Loucy (cell line): ENCODE measurements at regions not wholly inside any gene's neighbourhood (a gene's known extent, or its start where the extent isn't known, plus 50 kb on each side); places are given as distances from the start of the nearest gene placed in this dataset.

Experiments used
- H2AFZ ChIP-seq: fragments of 200-600 bp; sonication (generic); 2 replicates; pipeline ENCODE4 v1.6.0; 2016; ENCODE audit warnings: antibody characterized with exemption, mild to moderate bottlenecking, low read length, moderate library complexity
- H3F3A ChIP-seq: fragments of 200-600 bp; 2 replicates; pipeline ENCODE4 v1.6.0; 2016; ENCODE audit warnings: antibody characterized with exemption, low read depth, mild to moderate bottlenecking
- H3K27me3 ChIP-seq: fragments of 200-600 bp; sonication (generic); 2 replicates; pipeline ENCODE4 v1.6.1; 2014; ENCODE audit warnings: low read length, mild to moderate bottlenecking; ENCODE audit not compliant: insufficient read depth, poor library complexity, severe bottlenecking
- H3K36me3 ChIP-seq: fragments of 200-600 bp; sonication (generic); 2 replicates; pipeline ENCODE4 v1.6.1; 2016; ENCODE audit warnings: low read length; ENCODE audit not compliant: insufficient read depth
- H3K4me1 ChIP-seq: fragments of 200-600 bp; sonication (generic); 2 replicates; pipeline ENCODE4 v1.5.1; 2014; ENCODE audit warnings: low read length, mild to moderate bottlenecking; ENCODE audit not compliant: insufficient read depth, poor library complexity, severe bottlenecking
- H3K4me2 ChIP-seq: fragments of 200-600 bp; sonication (generic); 2 replicates; pipeline ENCODE4 v1.6.0; 2014; ENCODE audit warnings: antibody characterized with exemption, low read length, low read depth, mild to moderate bottlenecking; ENCODE audit not compliant: poor library complexity, severe bottlenecking
- H3K4me3 ChIP-seq: fragments of 200-600 bp; sonication (generic); 2 replicates; pipeline ENCODE4 v1.5.1; 2014; ENCODE audit warnings: low read length, mild to moderate bottlenecking, mixed read lengths; ENCODE audit not compliant: poor library complexity, severe bottlenecking
- H3K79me2 ChIP-seq: fragments of 200-600 bp; sonication (generic); 2 replicates; pipeline ENCODE4 v1.6.1; 2014; ENCODE audit warnings: low read length; ENCODE audit not compliant: insufficient read depth
- H3K9ac ChIP-seq: fragments of 200-600 bp; sonication (generic); 2 replicates; pipeline ENCODE4 v1.6.0; 2014; ENCODE audit warnings: mild to moderate bottlenecking, low read depth, low read length, moderate library complexity; ENCODE audit not compliant: poor library complexity, severe bottlenecking
- H3K9me2 ChIP-seq: fragments of 200-600 bp; sonication (generic); replicated peaks from 2 replicates; pipeline ENCODE4 v1.6.1; 2016; ENCODE audit warnings: low read depth, low read length, mixed read lengths
- H3K9me3 ChIP-seq: fragments of 200-600 bp; sonication (generic); 2 replicates; pipeline ENCODE4 v1.6.1; 2014; ENCODE audit warnings: mild to moderate bottlenecking, antibody characterized with exemption, low read length, low read depth; ENCODE audit not compliant: insufficient read depth
- H4K20me1 ChIP-seq: fragments of 200-600 bp; sonication (generic); 2 replicates; pipeline ENCODE4 v1.6.0; 2014; ENCODE audit warnings: antibody characterized with exemption, low read length, mild to moderate bottlenecking; ENCODE audit not compliant: insufficient read depth, poor library complexity, severe bottlenecking
- EZH2phosphoT487 ChIP-seq: fragments of 200-600 bp; IDR thresholded peaks from 2 replicates; pipeline ENCODE4 v1.6.1; 2018; ENCODE audit warnings: antibody characterized with exemption, mild to moderate bottlenecking, moderate library complexity, borderline replicate concordance
- TF ChIP-seq, protein P1 (sequence below): fragments of 200-600 bp; sonication (generic); conservative IDR thresholded peaks from 2 replicates; pipeline ENCODE4 v1.5.1; 2014; ENCODE audit warnings: mild to moderate bottlenecking, antibody characterized with exemption, low read length

GRCh38 chr18:78106946-78107345 is 857.3 kb downstream of the GALR1 start:
- Histone ChIP-seq H3K27me3 (no peaks in the 10 kb centered on the region), H3K79me2 (no peaks in the 10 kb centered on the region), H3K9me2 (no peaks in the 10 kb centered on the region), H3F3A (no peaks in the 10 kb centered on the region), H3K4me3 (no peak overlapping the region), H3K9ac (no peak overlapping the region), H4K20me1 (no peaks in the 10 kb centered on the region), H3K36me3 (no peaks in the 10 kb centered on the region), H3K4me2 (no peak overlapping the region), H3K9me3 (peaks cover 11% of the 10 kb centered on the region; the same call in 1 of the 2 replicates), H2AFZ (no peak overlapping the region), H3K4me1 (no peaks in the 10 kb centered on the region)
- TF ChIP-seq, protein P1, sequence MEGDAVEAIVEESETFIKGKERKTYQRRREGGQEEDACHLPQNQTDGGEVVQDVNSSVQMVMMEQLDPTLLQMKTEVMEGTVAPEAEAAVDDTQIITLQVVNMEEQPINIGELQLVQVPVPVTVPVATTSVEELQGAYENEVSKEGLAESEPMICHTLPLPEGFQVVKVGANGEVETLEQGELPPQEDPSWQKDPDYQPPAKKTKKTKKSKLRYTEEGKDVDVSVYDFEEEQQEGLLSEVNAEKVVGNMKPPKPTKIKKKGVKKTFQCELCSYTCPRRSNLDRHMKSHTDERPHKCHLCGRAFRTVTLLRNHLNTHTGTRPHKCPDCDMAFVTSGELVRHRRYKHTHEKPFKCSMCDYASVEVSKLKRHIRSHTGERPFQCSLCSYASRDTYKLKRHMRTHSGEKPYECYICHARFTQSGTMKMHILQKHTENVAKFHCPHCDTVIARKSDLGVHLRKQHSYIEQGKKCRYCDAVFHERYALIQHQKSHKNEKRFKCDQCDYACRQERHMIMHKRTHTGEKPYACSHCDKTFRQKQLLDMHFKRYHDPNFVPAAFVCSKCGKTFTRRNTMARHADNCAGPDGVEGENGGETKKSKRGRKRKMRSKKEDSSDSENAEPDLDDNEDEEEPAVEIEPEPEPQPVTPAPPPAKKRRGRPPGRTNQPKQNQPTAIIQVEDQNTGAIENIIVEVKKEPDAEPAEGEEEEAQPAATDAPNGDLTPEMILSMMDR, result no peak
- no peak for TF ChIP-seq EZH2phosphoT487

DNA sequence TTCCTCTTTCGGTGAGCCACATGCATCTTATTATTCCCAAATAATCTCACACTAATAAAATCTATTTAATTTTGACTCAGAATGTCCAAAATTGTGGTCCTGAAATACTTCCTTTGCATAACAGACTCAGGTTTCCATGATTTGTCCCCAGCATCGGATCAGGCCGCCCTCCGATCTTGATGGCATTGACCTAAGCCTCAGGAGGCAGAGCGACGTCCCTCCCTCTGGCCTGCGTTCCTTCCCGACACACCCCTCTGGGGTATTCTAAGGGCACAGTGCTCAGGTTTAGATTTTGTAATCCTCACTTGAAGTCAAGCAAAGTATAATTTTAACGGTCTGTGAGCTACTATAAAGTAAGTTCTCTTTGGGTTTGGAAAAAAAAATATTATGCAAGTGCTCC is 857.7 kb downstream of the GALR1 start:
- no peak overlapping the region for H2AFZ ChIP-seq
- no peaks in the 10 kb centered on the region for H3K4me1 ChIP-seq
- no peaks in the 10 kb centered on the region for H4K20me1 ChIP-seq
- no peaks in the 10 kb centered on the region for H3F3A ChIP-seq
- H3K4me2 ChIP-seq, result no peak overlapping the region
- H3K79me2 ChIP-seq, result no peaks in the 10 kb centered on the region
- no peak overlapping the region for H3K4me3 ChIP-seq
- H3K9me3 ChIP-seq, result peaks cover 11% of the 10 kb centered on the region; the same call in 1 of the 2 replicates
- H3K36me3 ChIP-seq, result no peaks in the 10 kb centered on the region
- no peak for TF ChIP-seq EZH2phosphoT487
- TF ChIP-seq, protein P1, result no peak
- no peaks in the 10 kb centered on the region for H3K9me2 ChIP-seq
- H3K27me3 ChIP-seq, result no peaks in the 10 kb centered on the region
- H3K9ac ChIP-seq, result no peak overlapping the region

DNA sequence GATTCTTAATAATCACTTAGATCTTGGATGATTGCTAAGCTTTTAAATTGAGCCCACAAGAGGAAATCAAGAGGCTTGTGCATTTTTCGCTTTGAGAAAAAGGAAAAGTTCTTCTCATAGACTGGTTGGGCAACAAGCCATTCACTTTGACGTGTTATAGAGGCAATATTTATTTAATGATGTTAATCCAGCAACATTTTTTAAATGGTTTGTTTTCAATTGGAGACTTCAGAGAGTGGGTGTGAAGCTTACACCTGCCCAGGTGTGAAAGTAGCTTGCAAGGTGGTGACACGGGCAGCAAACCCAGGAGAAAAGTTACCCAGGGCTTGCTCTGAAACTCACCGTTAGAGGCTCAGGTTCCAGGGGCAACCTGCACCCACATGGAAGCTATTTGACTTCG is 858.9 kb downstream of the GALR1 start:
- Histone ChIP-seq H3F3A (no peaks in the 10 kb centered on the region), H2AFZ (no peak overlapping the region), H3K9me3 (peaks cover 11% of the 10 kb centered on the region; the same call in 1 of the 2 replicates), H4K20me1 (no peaks in the 10 kb centered on the region), H3K4me2 (no peak overlapping the region), H3K79me2 (no peaks in the 10 kb centered on the region), H3K27me3 (no peaks in the 10 kb centered on the region), H3K4me1 (no peaks in the 10 kb centered on the region), H3K4me3 (no peak overlapping the region), H3K36me3 (no peaks in the 10 kb centered on the region), H3K9me2 (no peaks in the 10 kb centered on the region), H3K9ac (no peak overlapping the region)
- TF ChIP-seq, protein P1, result no peak
- no peak for TF ChIP-seq EZH2phosphoT487
